Suprapubic skin (tissue), 4 donors: ENCODE measurements at regions not wholly inside any gene's neighbourhood (a gene's known extent, or its start where the extent isn't known, plus 50 kb on each side); places are given as distances from the start of the nearest gene placed in this dataset.

Experiments
- DNase-seq, 2 donors: peaks; one replicate each; pipeline ENCODE4 v3.0.0-alpha.2; 2019; ENCODE audit warnings: low spot score in 2 of 2
- H3K27ac ChIP-seq: fragments of 200-600 bp; sonication (generic); one replicate; pipeline ENCODE4 v1.5.1; 2019
- H3K27me3 ChIP-seq: fragments of 200-600 bp; sonication (generic); one replicate; pipeline ENCODE4 v1.5.1; 2019
- H3K36me3 ChIP-seq: fragments of 200-600 bp; sonication (generic); one replicate; pipeline ENCODE4 v1.5.1; 2019
- H3K4me1 ChIP-seq: fragments of 200-600 bp; sonication (generic); one replicate; pipeline ENCODE4 v1.5.1; 2019
- H3K4me3 ChIP-seq: fragments of 200-600 bp; sonication (generic); one replicate; pipeline ENCODE4 v1.5.1; 2019; ENCODE audit warnings: mild to moderate bottlenecking
- H3K9me3 ChIP-seq: fragments of 200-600 bp; sonication (generic); one replicate; pipeline ENCODE4 v1.5.1; 2019
- EP300 ChIP-seq: sonication (generic); formaldehyde crosslinking; IDR thresholded peaks from one replicate; pipeline ENCODE4 v1.6.1; 2017; ENCODE audit warnings: antibody characterized with exemption
- POLR2A ChIP-seq, 2 donors: fragments of 450-650 bp; IDR thresholded peaks; one replicate each; pipeline ENCODE4 v1.6.1; 2017; ENCODE audit warnings: antibody characterized with exemption in 2 of 2, mild to moderate bottlenecking in 2 of 2, moderate library complexity in 2 of 2
- POLR2AphosphoS5 ChIP-seq, 3 donors: sonication (generic); formaldehyde crosslinking; IDR thresholded peaks; one replicate each; pipeline ENCODE4 v1.6.1; 2017; ENCODE audit warnings: antibody characterized with exemption in 3 of 3
- WGBS: methylation state at CpG from one replicate; pipeline ENCODE4 v1.1.5; 2018; 5-methylcytosine and 5-hydroxymethylcytosine counted together
- TF ChIP-seq, protein P1 (sequence below), 2 donors: fragments of 200-600 bp in 1 of 2; fragments of 450-650 bp in 1 of 2; sonication (generic) in 1 of 2; IDR thresholded peaks; one replicate each; pipeline ENCODE4 v1.5.1; 2016 to 2019; ENCODE audit warnings: antibody characterized with exemption in 2 of 2, mild to moderate bottlenecking in 1 of 2, moderate library complexity in 1 of 2

DNA sequence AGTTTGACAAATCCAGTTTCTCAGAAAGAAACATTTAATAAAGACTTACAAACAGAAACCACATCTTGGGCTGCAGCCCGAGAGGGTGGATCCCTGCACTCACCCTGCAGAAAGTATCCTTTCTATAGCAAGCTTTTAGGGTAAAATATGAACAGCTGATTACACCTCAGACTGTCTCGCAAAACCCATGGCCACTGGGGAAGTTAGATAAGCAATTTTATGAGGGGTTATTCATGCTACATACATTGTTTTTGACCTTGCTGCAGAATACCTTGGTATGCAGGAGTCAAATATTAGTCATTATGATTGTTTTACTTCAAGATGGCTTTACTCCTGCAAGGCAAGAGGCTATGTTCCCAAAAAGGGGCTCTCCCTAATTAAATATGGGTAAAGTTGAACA lies 126.9 kb downstream of the OR2B2 start:
- 55% methylated on average over 2 of the region's 2 CpGs for WGBS
- Histone ChIP-seq H3K4me3 (no peak overlapping the region), H3K27me3 (peaks cover 14% of the 10 kb centered on the region), H3K36me3 (no peaks in the 10 kb centered on the region), H3K4me1 (no peaks in the 10 kb centered on the region), H3K9me3 (no peaks in the 10 kb centered on the region), H3K27ac (no peak overlapping the region)
- no peak for DNase-seq
- TF ChIP-seq POLR2AphosphoS5 (IDR thresholded peaks at IDR 0.05) (no peak), POLR2A (IDR thresholded peaks at IDR 0.05) (no peak), EP300 (no peak)
- TF ChIP-seq, protein P1, sequence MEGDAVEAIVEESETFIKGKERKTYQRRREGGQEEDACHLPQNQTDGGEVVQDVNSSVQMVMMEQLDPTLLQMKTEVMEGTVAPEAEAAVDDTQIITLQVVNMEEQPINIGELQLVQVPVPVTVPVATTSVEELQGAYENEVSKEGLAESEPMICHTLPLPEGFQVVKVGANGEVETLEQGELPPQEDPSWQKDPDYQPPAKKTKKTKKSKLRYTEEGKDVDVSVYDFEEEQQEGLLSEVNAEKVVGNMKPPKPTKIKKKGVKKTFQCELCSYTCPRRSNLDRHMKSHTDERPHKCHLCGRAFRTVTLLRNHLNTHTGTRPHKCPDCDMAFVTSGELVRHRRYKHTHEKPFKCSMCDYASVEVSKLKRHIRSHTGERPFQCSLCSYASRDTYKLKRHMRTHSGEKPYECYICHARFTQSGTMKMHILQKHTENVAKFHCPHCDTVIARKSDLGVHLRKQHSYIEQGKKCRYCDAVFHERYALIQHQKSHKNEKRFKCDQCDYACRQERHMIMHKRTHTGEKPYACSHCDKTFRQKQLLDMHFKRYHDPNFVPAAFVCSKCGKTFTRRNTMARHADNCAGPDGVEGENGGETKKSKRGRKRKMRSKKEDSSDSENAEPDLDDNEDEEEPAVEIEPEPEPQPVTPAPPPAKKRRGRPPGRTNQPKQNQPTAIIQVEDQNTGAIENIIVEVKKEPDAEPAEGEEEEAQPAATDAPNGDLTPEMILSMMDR (IDR thresholded peaks at IDR 0.05) = no peak

DNA sequence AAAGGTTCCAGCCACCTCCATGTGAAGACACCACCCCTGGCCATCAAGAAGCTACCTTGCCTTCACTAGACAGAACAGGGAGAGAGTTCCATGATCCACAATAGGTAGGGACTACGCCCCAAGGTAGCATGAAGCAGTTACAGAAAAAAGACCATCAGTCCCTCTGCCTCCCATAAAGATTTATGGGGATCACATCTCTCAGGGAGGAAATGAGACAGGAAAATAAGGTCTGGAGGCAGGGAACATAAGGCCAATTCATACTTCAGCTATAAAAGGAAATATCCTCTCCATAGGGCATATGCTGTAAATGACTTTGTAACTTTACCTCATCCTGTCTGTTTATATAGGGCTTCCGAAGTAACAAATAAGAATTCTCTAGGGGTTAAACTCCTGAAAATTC lies 129.4 kb downstream of the OR2B2 start:
- Histone ChIP-seq H3K4me1 (no peaks in the 10 kb centered on the region), H3K27me3 (peaks cover 29% of the 10 kb centered on the region), H3K27ac (no peak overlapping the region), H3K36me3 (no peaks in the 10 kb centered on the region), H3K4me3 (no peak overlapping the region), H3K9me3 (no peaks in the 10 kb centered on the region)
- TF ChIP-seq EP300 (no peak), POLR2AphosphoS5 (IDR thresholded peaks at IDR 0.05) (no peak), POLR2A (IDR thresholded peaks at IDR 0.05) (no peak)
- TF ChIP-seq, protein P1 (IDR thresholded peaks at IDR 0.05) = no peak
- WGBS = 90% methylated on average over 2 of the region's 2 CpGs
- no peak for DNase-seq

DNA sequence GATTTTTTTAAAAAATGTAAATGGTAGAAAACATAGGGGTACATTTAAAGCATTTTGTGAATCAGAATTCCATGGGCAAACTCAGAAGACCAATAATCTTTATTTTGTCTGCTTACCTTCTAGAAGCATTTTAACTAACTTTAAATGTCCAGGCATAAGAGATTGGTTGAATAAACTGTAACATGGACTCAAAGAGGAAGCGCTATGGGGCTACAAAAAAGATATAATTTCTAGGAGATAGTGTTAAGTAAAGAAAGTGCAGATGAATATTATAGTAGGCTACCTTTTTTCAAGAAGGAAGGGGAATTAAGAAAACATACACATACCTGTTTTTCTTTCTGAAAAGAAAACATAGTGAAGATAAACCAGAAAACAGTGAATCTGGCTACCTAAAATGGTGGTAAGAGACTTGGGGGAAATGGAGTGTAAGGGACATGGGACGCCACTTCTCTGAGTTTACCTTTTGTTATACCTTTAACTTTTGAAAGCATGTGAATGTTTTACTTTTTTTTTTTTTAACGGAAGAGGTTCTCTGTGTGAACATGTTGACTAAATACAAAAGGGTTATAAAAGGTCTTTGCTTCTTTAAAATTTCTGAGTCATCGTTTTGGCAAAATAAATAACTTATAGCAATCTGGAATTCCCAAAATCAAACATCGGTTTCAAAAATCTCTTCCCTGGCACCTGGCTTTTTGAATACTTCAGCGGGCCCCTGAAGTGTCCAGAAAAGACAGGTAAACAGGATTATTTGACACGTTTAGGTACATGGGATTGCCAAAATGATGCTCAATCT lies 133.4 kb downstream of the OR2B2 start:
- TF ChIP-seq, protein P1 (IDR thresholded peaks at IDR 0.05) = no peak
- no peak for TF ChIP-seq POLR2A (IDR thresholded peaks at IDR 0.05)
- no peak for TF ChIP-seq POLR2AphosphoS5 (IDR thresholded peaks at IDR 0.05)
- TF ChIP-seq EP300 = no peak
- H3K4me1 ChIP-seq = no peaks in the 10 kb centered on the region
- no peak overlapping the region for H3K4me3 ChIP-seq
- DNase-seq = no peak
- 54% methylated on average over 7 of the region's 7 CpGs for WGBS
- no peaks in the 10 kb centered on the region for H3K9me3 ChIP-seq
- H3K27ac ChIP-seq = no peak overlapping the region
- H3K36me3 ChIP-seq = no peaks in the 10 kb centered on the region
- H3K27me3 ChIP-seq = peaks cover 32% of the 10 kb centered on the region

DNA sequence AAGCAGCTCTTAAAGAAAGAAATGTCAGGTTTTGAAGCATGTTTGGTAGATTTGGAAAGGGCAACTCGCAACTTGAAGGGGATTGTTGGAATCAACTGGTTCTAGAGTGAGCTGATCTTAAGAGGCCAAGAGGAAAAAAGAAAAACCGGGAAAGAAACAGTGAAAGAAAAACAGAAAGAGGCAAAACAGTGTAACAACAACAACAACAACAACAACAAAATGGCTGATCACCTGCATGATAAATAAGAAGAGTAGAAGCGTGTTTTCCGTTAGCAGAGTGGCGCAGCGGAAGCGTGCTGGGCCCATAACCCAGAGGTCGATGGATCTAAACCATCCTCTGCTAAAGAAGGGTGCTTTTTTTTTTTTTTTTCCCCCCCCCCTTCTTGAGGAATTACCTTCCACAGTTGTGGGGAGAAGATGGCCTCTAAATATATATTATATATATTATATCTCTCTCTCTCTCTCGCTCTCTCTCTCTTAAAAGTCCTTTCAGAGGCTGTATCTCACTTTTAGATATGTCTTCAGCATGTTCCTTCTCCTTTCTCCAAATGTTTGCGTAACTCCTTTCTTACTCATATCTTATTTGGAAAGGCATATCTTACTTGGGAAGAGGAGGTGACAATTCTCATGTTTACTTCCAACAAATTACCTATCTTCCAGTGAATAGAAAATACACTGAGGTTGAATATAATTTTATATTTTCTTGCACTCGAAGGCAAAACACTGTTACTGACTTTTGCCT lies 134.4 kb downstream of the OR2B2 start:
- TF ChIP-seq, protein P1 (IDR thresholded peaks at IDR 0.05) = no peak
- H3K36me3 ChIP-seq = no peaks in the 10 kb centered on the region
- DNase-seq = no peak
- H3K4me1 ChIP-seq = no peaks in the 10 kb centered on the region
- WGBS = 83% methylated on average over 11 of the region's 11 CpGs
- H3K27me3 ChIP-seq = peaks cover 32% of the 10 kb centered on the region
- no peaks in the 10 kb centered on the region for H3K9me3 ChIP-seq
- H3K27ac ChIP-seq = no peak overlapping the region
- H3K4me3 ChIP-seq = no peak overlapping the region

DNA sequence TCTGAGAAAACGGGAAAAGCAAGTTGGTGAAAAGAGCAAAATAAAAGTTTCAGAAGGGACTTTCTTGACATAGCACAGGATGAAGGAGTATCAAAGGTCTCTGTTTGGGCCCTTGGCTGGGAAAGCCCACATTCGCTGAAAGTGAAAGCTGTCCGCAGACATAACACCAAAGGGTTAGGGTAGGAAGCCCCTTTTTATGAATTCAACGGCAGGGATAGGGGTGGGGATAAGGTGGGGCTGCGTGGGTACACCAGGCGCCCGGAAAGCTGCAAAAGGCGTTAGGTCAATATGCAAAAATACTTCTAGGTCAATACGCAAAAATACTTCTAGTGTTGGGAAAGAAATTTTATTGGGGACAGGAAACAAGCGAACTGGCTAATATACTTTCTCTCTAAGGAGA lies 135.1 kb downstream of the OR2B2 start:
- H3K4me3 ChIP-seq = no peak overlapping the region
- no peak for DNase-seq
- H3K36me3 ChIP-seq = no peaks in the 10 kb centered on the region
- peaks cover 5% of the 10 kb centered on the region for H3K4me1 ChIP-seq
- peaks cover 32% of the 10 kb centered on the region for H3K27me3 ChIP-seq
- no peaks in the 10 kb centered on the region for H3K9me3 ChIP-seq
- 89% methylated on average over 10 of the region's 10 CpGs for WGBS
- H3K27ac ChIP-seq = no peak overlapping the region
- TF ChIP-seq, protein P1 (IDR thresholded peaks at IDR 0.05) = no peak
